Calu3 (cell line): ENCODE measurements at regions not wholly inside any gene's neighbourhood (a gene's known extent, or its start where the extent isn't known, plus 50 kb on each side); places are given as distances from the start of the nearest gene placed in this dataset.

Source experiments
- BruUV-seq: library from RNA; stranded (reverse); fragments of 400-500 nt; replicated peaks from 2 replicates; lab custom pipeline; 2021; lab: Mats Ljungman, UMichigan
- CTCF ChIA-PET: fragments of 300-600 bp; sonication (Branson Sonifier 250); formaldehyde crosslinking; loops from one replicate; lab custom pipeline; 2022; ENCODE audit warnings: antibody characterized with exemption; lab: Charles Lee
- DNase-seq: peaks from one replicate; pipeline ENCODE4 v3.0.0; 2022
- H3K27ac Mint-ChIP-seq: one replicate; pipeline ENCODE4 v1.8.0; 2022; ENCODE audit warnings: mixed read lengths; ENCODE audit not compliant: unreplicated experiment
- H3K27me3 Mint-ChIP-seq: one replicate; pipeline ENCODE4 v1.8.0; 2022; ENCODE audit warnings: mixed read lengths; ENCODE audit not compliant: unreplicated experiment
- H3K36me3 Mint-ChIP-seq: one replicate; pipeline ENCODE4 v1.8.0; 2022; ENCODE audit warnings: mild to moderate bottlenecking, moderate library complexity, mixed read lengths; ENCODE audit not compliant: insufficient read depth, unreplicated experiment
- H3K4me1 Mint-ChIP-seq: one replicate; pipeline ENCODE4 v1.8.0; 2022; ENCODE audit warnings: mild to moderate bottlenecking, low read depth, mixed read lengths; ENCODE audit not compliant: unreplicated experiment
- H3K4me3 Mint-ChIP-seq: one replicate; pipeline ENCODE4 v1.8.0; 2022; ENCODE audit warnings: mild to moderate bottlenecking, low read depth, moderate library complexity, mixed read lengths; ENCODE audit not compliant: unreplicated experiment
- H3K9me3 Mint-ChIP-seq: one replicate; pipeline ENCODE4 v1.8.0; 2022; ENCODE audit warnings: low read depth, mixed read lengths; ENCODE audit not compliant: unreplicated experiment
- intact Hi-C: fragments of 100-400 bp; cut with micrococcal nuclease; formaldehyde crosslinking; loops from one replicate; pipeline ENCODE4 v1.10.0; 2022; ENCODE audit not compliant: unreplicated experiment
- TF ChIP-seq, protein P1 (sequence below): fragments of 200-600 bp; IDR thresholded peaks from one replicate; pipeline ENCODE4 v1.8.0; 2022; ENCODE audit warnings: antibody characterized with exemption; ENCODE audit not compliant: unreplicated experiment

DNA sequence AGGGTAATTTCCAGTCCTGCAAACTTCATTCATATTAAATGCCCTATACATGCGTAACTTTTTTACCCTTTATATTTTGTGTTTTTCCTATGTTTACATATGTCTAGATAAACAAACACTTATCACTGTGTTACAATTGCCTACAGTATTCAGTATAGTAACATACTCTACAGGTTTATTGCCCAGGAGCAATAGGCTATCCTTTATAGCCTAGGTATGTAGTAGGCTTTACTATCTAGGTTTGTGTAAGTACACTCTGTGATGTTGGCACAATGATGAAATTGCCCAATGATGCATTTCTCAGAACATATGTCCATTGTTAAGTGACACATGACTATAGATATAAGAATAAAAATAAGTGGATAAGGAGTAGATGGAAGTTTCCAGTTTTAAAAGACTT lies 345.5 kb upstream of the C1orf87 start:
- TF ChIP-seq, protein P1, sequence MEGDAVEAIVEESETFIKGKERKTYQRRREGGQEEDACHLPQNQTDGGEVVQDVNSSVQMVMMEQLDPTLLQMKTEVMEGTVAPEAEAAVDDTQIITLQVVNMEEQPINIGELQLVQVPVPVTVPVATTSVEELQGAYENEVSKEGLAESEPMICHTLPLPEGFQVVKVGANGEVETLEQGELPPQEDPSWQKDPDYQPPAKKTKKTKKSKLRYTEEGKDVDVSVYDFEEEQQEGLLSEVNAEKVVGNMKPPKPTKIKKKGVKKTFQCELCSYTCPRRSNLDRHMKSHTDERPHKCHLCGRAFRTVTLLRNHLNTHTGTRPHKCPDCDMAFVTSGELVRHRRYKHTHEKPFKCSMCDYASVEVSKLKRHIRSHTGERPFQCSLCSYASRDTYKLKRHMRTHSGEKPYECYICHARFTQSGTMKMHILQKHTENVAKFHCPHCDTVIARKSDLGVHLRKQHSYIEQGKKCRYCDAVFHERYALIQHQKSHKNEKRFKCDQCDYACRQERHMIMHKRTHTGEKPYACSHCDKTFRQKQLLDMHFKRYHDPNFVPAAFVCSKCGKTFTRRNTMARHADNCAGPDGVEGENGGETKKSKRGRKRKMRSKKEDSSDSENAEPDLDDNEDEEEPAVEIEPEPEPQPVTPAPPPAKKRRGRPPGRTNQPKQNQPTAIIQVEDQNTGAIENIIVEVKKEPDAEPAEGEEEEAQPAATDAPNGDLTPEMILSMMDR: no peak
- H3K36me3 Mint-ChIP-seq: no peaks in the 10 kb centered on the region
- no peaks in the 10 kb centered on the region for H3K9me3 Mint-ChIP-seq
- H3K27me3 Mint-ChIP-seq: no peaks in the 10 kb centered on the region
- H3K4me1 Mint-ChIP-seq: no peaks in the 10 kb centered on the region
- no TSS peak for BruUV-seq
- DNase-seq: no peak
- no peak overlapping the region for H3K4me3 Mint-ChIP-seq
- CTCF ChIA-PET: no interaction called here
- H3K27ac Mint-ChIP-seq: no peak overlapping the region
- intact Hi-C loops: no loop called here

DNA sequence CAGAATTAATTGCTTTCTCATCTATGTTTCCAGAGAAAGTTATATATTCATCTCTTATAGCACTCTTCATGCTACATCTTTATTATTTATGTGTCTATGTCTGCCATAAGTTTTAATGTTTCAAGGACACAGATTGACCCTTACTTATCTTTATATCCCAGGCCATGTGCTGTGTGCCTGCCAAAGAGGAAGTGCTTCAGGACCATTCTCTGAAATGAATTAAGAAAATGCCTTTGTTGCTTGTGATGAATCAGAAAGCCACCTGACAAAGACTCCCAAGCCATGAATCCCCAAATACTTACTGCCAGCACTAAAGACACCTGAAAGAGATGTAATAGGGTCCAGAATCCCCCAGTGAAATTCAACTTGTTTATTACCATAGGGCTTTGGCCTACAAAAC lies 342.1 kb upstream of the C1orf87 start:
- intact Hi-C loops: no loop called here
- TF ChIP-seq, protein P1: no peak
- BruUV-seq: no TSS peak
- Mint-ChIP-seq H3K9me3 (no peaks in the 10 kb centered on the region), H3K27ac (no peak overlapping the region), H3K4me1 (no peaks in the 10 kb centered on the region), H3K36me3 (no peaks in the 10 kb centered on the region), H3K4me3 (no peak overlapping the region), H3K27me3 (no peaks in the 10 kb centered on the region)
- CTCF ChIA-PET: no interaction called here
- no peak for DNase-seq

DNA sequence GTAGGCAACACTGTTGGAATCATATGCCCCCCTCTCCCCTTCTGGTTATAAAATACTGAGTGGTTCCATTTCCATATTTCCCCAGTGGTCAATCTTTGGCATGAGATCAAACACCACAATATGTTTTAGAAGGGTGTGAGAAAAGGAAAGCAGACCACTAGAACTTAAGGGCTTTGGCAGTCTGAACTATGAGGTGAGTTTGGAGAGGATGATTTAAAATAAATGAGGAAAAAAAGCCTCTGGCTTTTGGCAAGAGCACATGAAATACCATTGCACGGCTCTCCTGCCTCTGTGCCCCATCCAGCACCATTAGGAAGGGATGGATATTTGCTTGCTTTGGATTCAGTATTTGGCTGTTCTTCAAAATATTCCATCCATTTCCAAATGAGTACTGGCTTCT lies 339.5 kb upstream of the C1orf87 start:
- TF ChIP-seq, protein P1: no peak
- DNase-seq: no peak
- Mint-ChIP-seq H3K9me3 (no peaks in the 10 kb centered on the region), H3K27ac (no peak overlapping the region), H3K4me3 (no peak overlapping the region), H3K36me3 (no peaks in the 10 kb centered on the region), H3K27me3 (no peaks in the 10 kb centered on the region), H3K4me1 (no peaks in the 10 kb centered on the region)
- CTCF ChIA-PET: no interaction called here
- intact Hi-C loops: no loop called here
- no TSS peak for BruUV-seq

DNA sequence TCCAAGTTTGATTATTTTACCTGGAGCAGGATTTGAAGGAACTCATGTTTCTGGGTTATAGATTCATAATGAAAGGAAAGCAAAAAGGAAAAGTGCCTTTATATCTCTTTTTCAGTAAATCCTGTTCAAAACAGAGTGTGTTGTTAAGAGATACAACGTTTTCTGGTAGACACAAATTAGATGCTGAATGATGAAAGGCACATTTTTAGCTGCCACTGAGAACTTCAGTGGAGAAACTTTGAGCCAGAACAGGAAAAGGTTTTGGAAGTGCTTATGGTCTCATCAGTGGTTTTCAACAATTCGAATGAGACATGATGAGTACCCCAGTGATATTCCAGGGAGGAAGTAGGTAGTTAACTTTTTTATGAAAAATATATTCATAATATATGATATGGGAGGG lies 338.0 kb upstream of the C1orf87 start:
- BruUV-seq: no TSS peak
- Mint-ChIP-seq H3K27ac (no peak overlapping the region), H3K4me3 (no peak overlapping the region), H3K36me3 (no peaks in the 10 kb centered on the region), H3K9me3 (no peaks in the 10 kb centered on the region), H3K27me3 (no peaks in the 10 kb centered on the region), H3K4me1 (no peaks in the 10 kb centered on the region)
- CTCF ChIA-PET: no interaction called here
- intact Hi-C loops: no loop called here
- TF ChIP-seq, protein P1: no peak
- DNase-seq: no peak
